GM19452 (cell line): ENCODE measurements at regions not wholly inside any gene's neighbourhood (a gene's known extent, or its start where the extent isn't known, plus 50 kb on each side); places are given as distances from the start of the nearest gene placed in this dataset.
"Not testable (repeated sequence)": the region's sequence is repeated elsewhere in the genome, so short reads cannot be mapped to it uniquely, and the experiment has no call there.

Experiments
- ATAC-seq: cut with Tn5 transposase; IDR thresholded peaks from one replicate; pipeline ENCODE4 v1.9.1; 2021; ENCODE audit not compliant: unreplicated experiment

DNA sequence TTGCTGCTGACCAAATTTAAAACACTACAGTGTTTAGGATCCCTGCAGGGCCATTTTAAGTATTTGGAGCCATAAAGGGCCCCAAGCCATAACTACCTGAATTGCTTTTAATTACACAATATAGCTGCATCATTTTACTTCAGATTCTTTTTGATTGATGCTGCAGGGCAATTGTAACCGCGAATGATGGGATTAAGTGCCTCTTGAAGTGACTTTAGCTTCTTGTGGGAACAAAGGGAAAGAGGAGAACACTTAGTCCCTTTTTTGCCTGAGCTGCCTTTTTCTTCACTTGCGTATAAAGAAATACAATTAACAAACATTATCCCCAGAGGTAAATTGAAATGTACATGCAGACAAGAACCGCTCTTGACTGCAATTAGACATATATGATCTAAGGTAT, 228.5 kb downstream of the ZIC5 start:
- ATAC-seq = no peak

GRCh38 chr13:99741960-99742359, 229.6 kb downstream of the ZIC5 start:
- ATAC-seq = no peak

DNA sequence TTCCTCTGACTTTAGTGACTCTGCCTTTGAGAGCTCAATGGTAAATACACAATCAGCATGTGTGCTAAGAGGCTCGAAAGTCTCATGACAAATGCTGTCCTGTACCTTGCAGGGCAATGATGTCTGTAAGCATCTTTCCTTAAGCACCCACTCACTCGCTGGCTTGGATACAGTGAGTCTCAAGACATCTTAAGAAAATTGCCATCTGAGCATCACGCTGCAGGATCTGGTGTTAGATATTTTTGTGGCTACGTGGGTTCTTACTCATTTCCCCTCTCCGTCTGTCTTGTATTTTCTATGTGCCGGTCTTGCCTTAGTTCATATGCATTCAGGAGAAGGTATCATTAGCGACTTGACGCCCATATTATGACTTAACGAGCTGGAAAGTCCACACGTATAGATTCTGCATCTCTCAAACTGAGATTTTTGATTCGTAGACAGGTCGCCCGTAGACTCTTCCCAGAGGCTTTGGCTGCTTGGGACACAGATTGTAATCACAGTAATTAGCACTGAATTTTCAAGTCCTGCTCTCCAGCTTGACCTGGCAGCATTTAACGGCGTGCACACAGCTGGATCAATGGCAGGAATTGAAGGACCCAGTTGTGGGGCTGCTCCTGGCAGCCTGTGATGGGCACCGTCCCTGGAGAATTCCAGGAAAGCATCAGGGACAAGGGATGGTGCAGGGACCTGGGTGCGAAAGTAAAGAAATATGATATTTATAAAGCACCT, 231.2 kb downstream of the ZIC5 start:
- ATAC-seq = no peak

DNA sequence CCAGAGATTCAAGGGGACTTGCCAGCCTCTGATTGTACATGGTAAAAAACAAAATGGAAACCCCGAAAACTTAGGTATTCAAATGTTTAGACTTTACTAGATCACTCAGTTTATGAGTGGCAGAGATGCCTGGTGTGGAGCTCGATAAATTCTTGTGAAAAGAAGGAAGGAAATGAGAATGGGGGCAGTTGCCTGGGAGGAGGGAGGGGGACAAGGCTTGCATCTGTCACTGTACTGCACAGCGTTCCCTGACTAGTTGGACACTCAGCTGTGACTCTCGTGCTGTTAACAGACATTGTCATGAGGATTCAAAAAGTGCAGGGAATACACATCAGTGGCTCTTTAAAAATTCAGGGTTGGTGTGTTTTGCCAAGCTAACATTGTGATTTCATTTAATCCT, 232.9 kb downstream of the ZIC5 start:
- no peak for ATAC-seq

GRCh38 chr13:99737481-99738245, 233.9 kb downstream of the ZIC5 start:
- no peak for ATAC-seq

DNA sequence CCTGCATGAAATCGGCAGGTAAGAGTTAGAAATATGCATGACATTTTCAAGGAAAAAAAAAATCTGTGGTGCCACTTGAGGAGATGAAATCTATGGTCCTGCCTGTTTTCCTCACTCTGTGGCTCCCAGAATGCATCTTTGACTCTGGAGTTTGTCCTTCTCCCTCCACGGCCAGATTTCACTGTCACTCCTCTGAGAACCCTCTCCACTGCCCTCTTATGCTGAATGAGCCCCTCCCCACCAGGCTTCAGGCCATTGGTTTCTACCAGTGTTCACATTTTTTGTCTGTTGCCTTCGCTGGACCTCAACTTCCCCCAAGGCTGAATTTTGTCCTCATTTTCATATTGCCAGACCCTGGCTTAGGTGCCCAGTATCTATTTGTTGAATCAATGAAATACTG, 235.0 kb downstream of the ZIC5 start:
- ATAC-seq = no peak

DNA sequence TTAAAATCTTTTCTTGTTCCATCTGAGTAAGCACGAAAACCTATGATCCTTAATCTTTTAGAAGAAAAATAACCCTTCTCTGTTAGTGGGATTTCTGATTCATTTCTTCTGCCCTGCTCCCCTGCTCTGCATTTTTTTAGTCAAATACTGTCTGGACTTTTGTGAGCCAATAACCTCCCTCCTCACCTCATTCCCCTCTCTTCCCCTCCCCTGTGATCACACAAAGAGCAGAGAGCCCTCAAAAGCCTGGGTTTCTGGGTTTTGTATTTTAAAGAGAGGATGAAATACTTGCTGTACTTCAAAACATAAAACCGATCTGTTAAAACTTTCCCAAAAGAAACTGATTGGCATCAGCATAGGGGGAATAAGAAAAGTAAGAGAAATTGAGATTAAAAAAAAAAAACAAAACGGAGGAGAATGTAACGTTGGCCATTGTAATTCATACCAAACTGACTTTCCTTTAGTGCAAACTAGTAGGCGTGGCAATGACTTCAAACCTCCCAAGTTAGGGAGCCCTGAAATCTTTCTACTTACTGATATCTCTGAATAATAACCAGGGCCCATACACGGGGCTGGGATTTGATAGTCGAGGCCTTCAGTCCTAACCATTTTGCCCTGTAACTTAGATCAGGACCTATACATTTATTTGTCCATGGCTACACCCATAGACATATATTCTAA, 232.9 kb downstream of the TM9SF2 start:
- no peak for ATAC-seq

DNA sequence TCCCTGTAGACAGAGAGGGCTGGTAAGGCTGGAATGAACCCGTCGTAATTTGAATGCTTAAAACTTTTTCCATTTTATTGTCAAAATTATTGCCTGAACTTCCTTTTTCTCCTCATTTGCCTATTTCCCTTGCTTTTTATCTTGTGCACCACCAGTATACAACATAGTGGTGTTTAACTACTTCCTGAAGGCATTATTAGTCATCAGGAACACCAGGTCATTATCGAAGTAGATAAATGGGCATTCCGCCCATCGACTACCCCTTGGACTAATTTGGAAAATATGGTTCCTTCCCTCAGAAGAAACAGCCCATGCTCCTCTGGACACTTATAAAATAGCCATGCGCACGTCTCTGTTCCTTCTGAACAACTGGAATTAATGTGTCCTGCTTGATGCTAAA, 232.1 kb downstream of the TM9SF2 start:
- ATAC-seq = no peak

DNA sequence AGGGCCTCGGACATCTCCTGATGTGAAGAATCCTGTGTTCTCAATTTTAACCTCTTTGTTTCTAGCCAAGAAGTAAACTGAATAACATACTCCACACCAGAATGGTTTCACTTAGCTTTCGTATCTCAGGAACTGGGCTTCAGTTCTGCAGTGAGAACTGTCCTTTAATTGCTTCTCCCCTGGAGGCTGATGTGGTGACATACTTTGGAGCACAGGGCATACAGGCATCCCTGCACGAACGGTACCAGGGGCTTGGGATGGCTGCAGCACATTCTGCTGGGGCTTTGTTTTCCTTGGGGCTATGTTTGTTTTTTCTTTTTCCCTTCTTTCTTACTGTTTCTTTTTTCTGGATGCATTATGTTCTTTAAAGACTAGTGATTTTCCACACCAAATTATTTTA, 230.5 kb downstream of the TM9SF2 start:
- no peak for ATAC-seq

DNA sequence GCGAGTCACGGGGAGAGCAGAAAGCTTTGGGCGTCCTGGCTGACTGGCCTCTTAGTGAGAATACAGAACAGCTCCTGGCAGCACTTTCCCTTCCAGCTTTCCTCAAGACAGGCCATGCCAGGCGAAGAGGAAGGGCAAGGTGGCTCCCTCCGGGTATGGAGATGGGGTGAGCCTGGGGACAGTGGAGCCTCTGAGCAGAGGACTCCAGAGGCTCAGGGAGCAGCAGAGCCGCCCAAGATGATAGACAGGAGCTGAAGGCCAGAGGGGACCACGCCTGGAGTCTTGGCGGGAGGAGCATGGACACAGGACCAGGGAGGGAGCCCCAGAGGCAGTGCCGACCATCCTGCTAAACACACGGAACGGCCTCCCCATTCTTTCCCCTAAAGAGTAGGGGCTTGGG, 229.1 kb downstream of the TM9SF2 start:
- ATAC-seq = no peak

DNA sequence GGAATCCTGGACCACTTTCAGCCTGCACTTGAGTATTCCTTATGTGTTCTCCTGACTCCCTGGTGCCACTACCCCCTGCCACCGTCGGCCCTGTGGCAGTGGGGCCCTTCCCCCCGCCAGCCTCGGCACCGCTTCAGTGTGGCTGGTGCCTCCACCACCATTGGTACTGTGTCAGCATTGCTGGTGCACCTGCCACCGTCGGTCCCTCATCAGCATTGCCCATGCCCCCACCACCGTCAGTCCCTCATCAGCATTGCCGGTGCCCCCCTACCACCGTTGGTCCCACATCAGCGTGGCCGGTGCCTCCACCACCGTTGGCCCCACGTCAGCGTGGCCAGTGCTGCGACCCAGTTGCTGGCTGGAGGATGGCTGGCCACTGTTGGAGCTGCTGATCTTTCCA, 228.5 kb downstream of the TM9SF2 start:
- no peak for ATAC-seq

DNA sequence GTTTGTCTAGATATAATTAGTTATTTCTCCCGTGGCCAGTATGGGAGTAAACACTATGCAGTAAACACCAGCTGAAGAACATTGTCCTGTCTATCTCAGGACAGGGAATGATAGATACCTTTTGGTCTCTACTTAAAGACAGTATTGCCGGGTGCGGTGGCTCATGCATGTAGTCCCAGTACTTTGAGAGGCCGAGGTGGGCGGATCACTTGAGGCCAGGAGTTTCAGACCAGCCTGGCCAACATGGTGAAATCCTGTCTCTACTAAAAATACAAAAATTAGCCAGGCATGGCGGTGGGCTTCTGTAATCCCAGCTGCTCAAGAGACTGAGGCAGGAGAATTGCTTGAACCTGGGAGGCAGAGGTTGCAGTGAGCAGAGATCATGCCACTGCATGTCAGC, 226.4 kb downstream of the TM9SF2 start:
- not testable (repeated sequence) for ATAC-seq

DNA sequence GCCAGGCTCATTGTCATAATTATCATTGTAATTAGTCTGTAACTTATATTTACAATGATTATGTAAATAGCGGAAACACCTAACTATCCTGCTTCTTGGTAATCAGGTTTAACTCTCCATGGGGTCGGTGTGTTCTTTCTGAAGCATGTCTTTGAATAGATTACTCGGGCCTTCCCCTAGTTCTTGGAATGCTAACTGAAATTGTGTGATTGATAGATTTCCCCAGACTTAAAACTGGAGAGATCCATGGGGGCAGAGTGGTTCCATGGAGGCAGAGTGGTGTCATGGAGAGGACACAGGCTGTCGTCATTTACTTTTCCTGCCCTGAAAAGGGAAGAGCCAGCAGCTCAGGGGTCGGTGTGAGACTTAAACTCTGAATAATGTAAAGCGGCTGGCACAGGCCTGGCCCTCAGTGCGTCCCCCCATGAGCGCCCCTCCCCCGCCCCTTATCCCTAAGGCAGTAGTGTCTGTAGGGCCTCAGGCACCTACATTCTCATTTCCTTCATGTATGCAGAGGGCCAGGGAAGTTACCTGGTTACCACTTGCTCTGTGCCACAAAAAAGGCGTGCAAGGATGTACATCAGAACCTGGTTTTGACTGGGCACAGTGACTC, 225.1 kb downstream of the TM9SF2 start:
- no peak for ATAC-seq

DNA sequence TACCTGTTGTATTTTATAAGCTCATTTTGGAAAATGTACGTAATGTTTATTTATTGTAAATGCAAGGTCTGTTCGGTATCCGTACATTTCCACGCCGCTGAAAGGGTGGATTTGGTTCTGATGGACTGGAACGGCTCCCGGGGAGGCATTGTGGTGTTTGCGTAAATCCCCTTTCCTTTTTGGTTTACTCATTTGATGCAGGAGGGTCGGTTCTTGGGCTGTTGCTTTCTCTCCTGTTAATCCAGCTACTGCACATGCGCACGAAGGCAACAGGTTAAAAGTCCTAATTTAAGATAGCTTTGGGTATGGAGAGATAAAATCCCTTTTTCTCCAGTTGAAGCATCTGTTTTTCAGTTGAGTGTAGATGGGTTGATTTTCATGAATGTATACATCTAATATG, 224.4 kb downstream of the TM9SF2 start:
- ATAC-seq = no peak

DNA sequence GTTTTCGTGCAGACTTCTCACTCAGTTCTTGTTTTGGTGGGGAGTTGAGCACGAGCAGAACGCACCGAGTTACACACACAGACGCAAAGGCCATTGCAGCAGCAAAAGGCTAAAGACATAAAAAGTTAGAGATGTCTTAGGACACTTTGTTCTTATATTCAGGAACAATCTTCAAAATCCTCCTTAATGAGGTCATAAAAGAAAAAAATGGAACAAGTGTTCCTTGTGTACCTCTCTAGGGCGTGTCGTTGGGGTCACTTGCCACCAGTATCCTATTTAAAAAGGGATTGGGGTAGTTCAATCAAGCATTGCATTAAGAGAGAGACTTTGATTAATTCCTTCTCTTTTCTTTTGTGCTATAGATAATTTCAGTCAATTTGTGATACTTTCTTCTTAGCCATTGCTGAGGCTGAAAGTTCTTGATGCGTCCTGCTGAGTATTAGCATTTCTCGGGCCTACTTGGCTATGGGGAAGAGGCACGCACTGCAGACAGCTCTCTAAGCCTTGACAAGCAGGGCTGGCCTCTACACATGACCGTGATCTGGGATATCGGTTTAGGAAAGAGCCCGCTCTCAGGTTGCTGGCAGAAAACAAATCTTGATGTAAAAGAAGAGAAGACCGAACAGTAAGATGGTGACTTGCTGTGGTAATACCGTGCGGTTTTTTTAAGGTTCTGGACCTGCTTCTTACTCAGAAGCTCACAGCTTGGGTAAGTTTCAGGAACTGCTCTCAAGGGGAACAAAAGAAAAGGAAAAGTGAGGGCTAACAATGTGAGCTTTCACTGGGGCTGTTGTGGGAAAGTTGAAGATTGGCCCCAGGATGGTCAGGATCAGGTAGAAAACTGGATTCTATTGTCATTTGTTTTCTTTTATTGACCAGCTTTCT, 223.6 kb downstream of the TM9SF2 start:
- no peak for ATAC-seq

GRCh38 chr13:99723878-99724277, 222.6 kb downstream of the TM9SF2 start:
- no peak for ATAC-seq

DNA sequence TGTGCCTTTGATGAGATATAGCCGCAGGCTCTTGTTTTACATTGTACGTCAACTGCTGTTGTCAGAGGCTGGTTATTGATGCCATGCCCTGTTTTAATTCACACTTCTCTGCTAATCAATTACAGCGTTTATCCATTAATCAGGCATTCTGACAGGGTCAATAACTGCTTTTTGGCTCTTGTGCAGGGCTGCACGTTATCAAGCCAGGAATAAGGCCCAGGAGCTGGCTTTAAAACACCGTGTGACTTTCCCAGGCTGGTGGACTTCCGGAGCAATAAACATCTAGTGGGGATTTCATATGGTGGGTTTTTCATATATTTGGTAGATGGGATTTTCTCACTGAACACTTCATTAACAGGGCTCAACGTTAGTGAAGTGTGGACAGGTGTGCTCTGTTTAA, 221.7 kb downstream of the TM9SF2 start:
- ATAC-seq = no peak

DNA sequence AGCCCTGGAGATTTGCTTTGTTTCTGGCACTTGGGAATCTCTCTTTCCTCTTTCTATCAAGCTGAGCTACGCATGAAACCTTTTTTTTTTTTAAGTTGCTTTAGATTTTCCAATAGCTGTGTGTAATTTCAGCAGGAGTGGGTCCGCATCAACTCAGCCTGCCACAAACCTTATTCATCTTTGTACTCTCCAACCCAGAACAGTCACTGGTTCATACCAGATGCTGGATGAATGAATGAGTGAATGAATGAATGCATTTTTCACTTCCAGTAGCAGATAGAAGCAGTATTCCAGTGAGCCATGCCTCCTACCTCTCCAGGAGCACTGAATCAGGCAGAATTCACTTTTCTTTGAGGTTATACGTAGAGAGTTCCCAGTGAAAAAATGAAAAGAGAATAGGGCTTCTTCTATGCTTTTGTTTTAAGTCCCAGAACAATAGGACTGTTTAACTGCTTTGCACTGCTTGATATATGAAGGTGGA, 221.1 kb downstream of the TM9SF2 start:
- ATAC-seq = no peak

DNA sequence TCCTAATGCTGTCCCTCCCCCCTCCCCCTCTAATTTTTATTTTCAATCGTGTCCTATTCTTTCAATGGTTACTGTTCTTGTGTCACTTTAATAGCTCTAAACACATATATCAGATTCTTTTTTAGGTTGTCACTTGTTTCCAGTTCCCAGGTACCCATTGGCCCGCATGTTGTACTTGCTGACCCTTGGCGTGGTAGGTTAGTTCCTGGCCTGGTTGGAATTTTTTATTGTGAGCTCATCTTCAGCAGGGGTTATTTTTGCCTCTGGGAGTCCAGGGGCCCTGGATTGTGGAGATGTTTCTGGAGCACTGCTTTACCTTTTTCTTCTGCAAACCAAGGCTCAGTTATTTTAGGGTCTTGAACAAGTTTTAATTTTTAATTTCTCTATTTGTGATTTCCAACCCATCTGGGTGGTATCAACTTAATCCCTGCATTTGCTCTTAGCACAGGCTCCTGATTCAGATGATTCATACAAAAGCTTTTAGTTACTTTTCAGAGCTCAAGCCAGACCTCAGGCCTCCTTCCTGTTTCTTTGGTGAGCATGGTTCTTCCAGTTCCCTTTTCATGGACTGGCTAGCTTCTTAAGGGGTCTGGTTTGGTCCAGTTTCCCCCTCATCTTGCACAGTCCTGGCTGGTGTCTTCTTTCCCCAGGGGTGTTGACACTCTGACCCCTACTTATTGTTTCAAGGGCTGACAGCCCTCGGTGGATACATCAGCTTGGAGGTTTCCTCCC, 220.5 kb downstream of the TM9SF2 start:
- no peak for ATAC-seq
